AG09319 (cell line): ENCODE measurements at regions not wholly inside any gene's neighbourhood (a gene's known extent, or its start where the extent isn't known, plus 50 kb on each side); places are given as distances from the start of the nearest gene placed in this dataset.

ENCODE experiments used
- DNase-seq: peaks from one replicate; pipeline ENCODE4 v3.0.0-alpha.2; 2010; ENCODE audit warnings: low read depth; ENCODE audit errors: extremely low read depth
- TF ChIP-seq, protein P1 (sequence below): IDR thresholded peaks from 2 replicates; pipeline ENCODE4 v1.5.1; 2011; ENCODE audit warnings: low read depth, mild to moderate bottlenecking, inconsistent platforms, low read length, moderate library complexity

DNA sequence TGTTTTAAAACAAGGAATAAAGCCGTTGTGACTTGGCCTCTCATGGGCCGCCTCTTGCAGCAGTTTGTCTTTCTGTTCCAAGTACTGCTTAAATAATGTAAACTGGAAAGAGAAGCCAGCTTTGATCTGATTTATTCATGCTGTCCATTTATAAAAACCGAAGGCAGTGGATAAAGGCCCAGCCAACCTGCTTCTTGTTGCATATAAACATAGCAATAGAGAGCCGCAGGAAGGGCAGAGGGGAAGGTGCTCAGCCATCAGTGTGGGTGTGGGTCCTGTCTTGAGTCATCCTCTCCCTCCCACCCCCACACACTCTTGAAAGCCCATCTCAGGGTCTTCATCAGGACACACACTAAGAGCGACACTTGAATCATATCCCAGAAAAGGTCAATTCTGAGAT, 187.9 kb upstream of the FAM9B start:
- TF ChIP-seq, protein P1, sequence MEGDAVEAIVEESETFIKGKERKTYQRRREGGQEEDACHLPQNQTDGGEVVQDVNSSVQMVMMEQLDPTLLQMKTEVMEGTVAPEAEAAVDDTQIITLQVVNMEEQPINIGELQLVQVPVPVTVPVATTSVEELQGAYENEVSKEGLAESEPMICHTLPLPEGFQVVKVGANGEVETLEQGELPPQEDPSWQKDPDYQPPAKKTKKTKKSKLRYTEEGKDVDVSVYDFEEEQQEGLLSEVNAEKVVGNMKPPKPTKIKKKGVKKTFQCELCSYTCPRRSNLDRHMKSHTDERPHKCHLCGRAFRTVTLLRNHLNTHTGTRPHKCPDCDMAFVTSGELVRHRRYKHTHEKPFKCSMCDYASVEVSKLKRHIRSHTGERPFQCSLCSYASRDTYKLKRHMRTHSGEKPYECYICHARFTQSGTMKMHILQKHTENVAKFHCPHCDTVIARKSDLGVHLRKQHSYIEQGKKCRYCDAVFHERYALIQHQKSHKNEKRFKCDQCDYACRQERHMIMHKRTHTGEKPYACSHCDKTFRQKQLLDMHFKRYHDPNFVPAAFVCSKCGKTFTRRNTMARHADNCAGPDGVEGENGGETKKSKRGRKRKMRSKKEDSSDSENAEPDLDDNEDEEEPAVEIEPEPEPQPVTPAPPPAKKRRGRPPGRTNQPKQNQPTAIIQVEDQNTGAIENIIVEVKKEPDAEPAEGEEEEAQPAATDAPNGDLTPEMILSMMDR: no peak
- no peak for DNase-seq

DNA sequence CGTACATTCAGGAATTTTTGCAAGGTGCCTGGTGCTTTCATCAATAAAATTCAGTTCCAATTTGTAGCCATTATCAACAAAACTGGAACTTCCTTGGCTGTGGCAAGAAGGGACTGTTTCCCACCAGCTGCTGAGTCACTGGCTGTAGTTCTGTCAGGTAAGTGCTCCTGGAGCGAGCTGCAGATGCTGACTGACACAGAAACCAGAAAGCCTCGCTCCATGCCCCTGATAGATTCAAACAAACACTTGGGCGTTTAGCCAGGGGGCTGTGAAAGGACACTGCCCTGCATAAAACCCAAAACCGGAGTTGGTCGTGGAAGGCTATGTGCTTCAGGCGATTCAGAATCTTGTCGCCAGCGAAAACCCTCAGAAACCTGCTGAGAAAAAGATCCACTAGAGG, 188.4 kb upstream of the FAM9B start:
- no peak for DNase-seq
- TF ChIP-seq, protein P1: no peak

DNA sequence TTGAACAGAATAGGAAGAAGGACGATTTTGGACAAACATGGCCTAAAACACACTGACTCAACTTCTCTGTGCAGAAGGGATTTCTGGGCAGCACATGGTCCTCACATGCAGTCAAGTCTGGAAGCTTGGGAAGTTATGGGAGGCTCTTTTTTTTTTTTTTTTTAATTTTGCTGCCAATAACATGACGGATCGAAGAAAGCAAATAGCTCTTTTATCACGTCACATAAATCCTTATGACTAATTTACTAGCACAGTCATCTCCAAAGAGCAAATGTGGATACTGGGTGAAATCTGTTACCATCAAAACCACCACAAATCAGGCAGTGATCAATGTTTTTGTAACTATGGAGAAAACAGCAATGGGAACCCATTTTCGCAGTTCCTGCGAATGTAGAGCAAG, 193.3 kb upstream of the FAM9B start:
- TF ChIP-seq, protein P1: no peak
- no peak for DNase-seq

DNA sequence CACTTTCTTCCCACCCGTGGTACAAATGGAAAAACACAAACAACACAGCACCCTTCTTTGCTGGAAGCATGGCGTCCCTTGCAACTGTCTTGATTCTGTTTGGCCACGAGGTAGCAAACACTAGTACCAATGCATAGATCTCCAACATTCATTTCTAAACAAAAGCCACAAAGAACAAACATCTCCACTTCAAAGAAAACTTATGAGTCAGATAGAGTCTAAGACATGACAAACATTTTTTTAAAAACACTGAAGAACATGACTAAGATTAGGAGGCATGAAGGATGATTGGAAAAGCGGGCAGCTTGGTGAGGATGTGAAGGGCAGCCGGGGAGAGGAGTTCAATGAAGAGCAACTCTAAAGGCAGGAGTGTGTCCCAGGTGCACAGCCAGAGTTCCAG, 197.6 kb upstream of the FAM9B start:
- DNase-seq: no peak

DNA sequence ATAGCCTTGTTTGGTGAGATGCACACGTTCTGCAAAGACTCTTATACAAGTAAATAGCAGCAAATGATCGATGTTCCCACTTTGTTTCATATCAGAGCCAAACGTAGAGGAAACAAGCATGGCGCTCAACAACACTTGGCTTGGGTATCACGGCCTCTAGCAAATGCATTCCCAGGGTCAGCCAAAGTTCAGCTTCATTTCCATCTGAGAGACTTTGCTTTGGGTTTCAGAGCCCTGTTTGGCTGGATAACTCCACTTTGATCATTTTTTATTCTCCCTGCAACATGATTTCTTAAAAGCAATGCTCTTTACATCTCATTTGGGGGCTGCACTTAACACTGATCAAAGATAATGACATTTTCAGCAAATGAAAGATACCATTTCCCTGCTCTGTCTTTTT, 199.2 kb upstream of the FAM9B start:
- TF ChIP-seq, protein P1: no peak
- DNase-seq: no peak

More for the DNA sequence above, 197.6 kb upstream of the FAM9B start:
- TF ChIP-seq, protein P1: no peak

DNA sequence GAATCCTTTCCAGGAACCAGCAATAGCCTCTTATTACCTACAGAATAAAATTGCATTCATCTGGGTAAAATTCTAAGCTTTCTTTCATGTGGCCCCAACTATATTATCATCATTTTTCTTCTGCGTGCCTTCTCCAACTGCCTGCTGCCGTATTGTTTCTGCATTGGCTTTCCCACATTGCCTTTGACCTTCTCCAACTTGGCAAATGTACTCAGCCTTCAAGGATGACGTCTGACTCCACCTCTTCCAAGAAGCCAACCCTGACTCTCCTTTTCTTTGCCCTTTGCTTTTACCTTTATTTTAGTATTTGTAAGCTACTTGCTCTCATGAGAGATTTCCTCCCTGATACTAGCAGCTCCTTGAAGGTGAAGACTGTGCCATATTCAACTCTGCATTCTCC, 200.4 kb upstream of the FAM9B start:
- no peak for DNase-seq
- TF ChIP-seq, protein P1: no peak

DNA sequence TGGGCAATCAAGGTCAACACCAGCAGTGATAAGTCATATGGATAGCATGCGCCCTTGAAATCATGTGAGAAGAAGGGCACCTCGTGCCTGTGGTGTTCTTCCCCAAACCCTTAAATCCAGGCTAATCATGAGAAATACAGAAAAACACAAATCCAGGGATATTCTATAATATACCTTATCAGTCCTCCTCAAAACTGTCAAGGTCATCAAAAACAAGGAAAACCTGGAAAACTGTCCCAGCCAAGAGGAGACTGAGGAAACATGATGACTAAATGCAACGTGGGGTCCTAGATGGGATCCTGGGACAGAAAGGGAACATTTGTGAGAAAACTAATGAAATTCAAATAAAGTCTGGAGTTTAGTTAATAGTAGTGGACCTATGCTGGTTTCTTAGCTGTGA, 201.8 kb upstream of the FAM9B start:
- TF ChIP-seq, protein P1: no peak

More for the DNA sequence above, 201.8 kb upstream of the FAM9B start:
- DNase-seq: no peak
